ENCODE measurements at regions not wholly inside any gene's neighbourhood (a gene's known extent, or its start where the extent isn't known, plus 50 kb on each side); places are given as distances from the start of the nearest gene placed in this dataset.

DNA sequence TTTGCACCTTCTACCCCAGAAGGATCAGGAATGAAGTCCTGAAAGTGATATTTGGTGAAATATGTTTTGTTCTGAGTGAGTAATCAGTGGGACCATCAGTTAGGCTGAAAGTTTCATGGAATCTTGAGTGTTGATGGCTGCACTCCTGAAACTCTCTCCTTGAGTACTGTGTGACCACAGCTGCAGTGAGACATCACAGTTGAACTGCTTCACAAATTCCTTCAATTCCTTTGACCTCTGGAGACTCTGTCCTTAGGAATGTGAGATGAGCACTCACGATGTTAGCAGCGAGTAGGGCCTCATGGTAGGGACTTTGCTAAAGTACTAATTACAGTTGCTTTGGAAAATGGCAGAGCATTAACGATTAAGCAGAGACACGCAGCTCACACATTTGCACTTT is 142.9 kb upstream of the SLC4A4 start:
- no peaks in the 10 kb centered on the region for H3K36me3 ChIP-seq (ENCODE audit: low read depth)
- H3K4me1 ChIP-seq (replicated peaks; ENCODE audit: insufficient read depth), result no peaks in the 10 kb centered on the region
- no peaks in the 10 kb centered on the region for H3K27me3 ChIP-seq (ENCODE audit: insufficient read depth, low read depth)
- intact Hi-C loops (cut with micrococcal nuclease; ENCODE audit: unreplicated experiment), result no loop called here
- DNase-seq, result no peak
- H3K4me3 ChIP-seq, result no peak overlapping the region
- no peaks in the 10 kb centered on the region for H4K20me1 ChIP-seq (ENCODE audit: insufficient read depth)
- no peak overlapping the region for H3K27ac ChIP-seq
- ChIA-PET POLR2A (ENCODE audit: unreplicated experiment) (no interaction called here), CTCF (interaction anchor here (0.5 kb wide), 1 partner anchor 272 kb away, joined by 6 read pairs; no protein-coding TSS in a partner anchor)
- H3K4me2 ChIP-seq, result no peak overlapping the region
- no peaks in the 10 kb centered on the region for H3K9me3 ChIP-seq (ENCODE audit: insufficient read depth, low read depth)
- H3F3A ChIP-seq (ENCODE audit: insufficient read depth, low read depth), result no peaks in the 10 kb centered on the region
- H3K79me2 ChIP-seq (ENCODE audit: low read depth), result no peaks in the 10 kb centered on the region
- BruUV-seq (replicated peaks), result no TSS peak
- H2AFZ ChIP-seq, result no peak overlapping the region
- TF ChIP-seq, protein P1, sequence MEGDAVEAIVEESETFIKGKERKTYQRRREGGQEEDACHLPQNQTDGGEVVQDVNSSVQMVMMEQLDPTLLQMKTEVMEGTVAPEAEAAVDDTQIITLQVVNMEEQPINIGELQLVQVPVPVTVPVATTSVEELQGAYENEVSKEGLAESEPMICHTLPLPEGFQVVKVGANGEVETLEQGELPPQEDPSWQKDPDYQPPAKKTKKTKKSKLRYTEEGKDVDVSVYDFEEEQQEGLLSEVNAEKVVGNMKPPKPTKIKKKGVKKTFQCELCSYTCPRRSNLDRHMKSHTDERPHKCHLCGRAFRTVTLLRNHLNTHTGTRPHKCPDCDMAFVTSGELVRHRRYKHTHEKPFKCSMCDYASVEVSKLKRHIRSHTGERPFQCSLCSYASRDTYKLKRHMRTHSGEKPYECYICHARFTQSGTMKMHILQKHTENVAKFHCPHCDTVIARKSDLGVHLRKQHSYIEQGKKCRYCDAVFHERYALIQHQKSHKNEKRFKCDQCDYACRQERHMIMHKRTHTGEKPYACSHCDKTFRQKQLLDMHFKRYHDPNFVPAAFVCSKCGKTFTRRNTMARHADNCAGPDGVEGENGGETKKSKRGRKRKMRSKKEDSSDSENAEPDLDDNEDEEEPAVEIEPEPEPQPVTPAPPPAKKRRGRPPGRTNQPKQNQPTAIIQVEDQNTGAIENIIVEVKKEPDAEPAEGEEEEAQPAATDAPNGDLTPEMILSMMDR (conservative IDR thresholded peaks at IDR 0.05), result no peak
- no peak for TF ChIP-seq EZH2 (IDR thresholded peaks at IDR 0.05; ENCODE audit: low read depth)
- no peaks in the 10 kb centered on the region for H3K9me2 ChIP-seq (ENCODE audit: insufficient read depth)

DNA sequence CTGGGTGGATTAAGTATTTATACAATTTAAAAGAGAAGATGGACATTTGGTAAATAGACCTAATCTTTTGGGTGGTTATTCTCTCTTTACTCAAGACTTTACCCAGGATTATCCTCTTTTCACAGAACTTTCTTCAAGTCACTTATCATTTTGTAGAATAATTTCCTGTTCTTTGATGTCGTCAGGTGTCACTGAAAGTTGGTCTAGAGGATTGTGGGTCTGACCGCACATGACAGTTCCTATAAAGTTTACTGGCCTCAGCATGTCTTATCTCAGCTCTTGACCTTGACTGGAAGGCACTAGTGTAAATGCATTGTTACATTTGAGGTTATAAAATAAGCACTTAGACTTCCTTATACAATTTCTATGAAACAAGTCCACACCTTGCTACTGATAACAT is 139.9 kb upstream of the SLC4A4 start:
- ChIA-PET CTCF (no interaction called here), POLR2A (ENCODE audit: unreplicated experiment) (no interaction called here)
- H3K9me3 ChIP-seq (ENCODE audit: insufficient read depth, low read depth), result no peaks in the 10 kb centered on the region
- H3K4me1 ChIP-seq (replicated peaks; ENCODE audit: insufficient read depth), result no peaks in the 10 kb centered on the region
- H3K27ac ChIP-seq, result no peak overlapping the region
- no peak for DNase-seq
- intact Hi-C loops (cut with micrococcal nuclease; ENCODE audit: unreplicated experiment), result no loop called here
- H3K9me2 ChIP-seq (ENCODE audit: insufficient read depth), result no peaks in the 10 kb centered on the region
- H3K27me3 ChIP-seq (ENCODE audit: insufficient read depth, low read depth), result no peaks in the 10 kb centered on the region
- no peaks in the 10 kb centered on the region for H3F3A ChIP-seq (ENCODE audit: insufficient read depth, low read depth)
- no peaks in the 10 kb centered on the region for H3K79me2 ChIP-seq (ENCODE audit: low read depth)
- TF ChIP-seq EZH2 (IDR thresholded peaks at IDR 0.05; ENCODE audit: low read depth), result no peak
- TF ChIP-seq, protein P1 (conservative IDR thresholded peaks at IDR 0.05), result no peak
- H2AFZ ChIP-seq, result no peak overlapping the region
- no peak overlapping the region for H3K4me2 ChIP-seq
- no peak overlapping the region for H3K4me3 ChIP-seq
- no peaks in the 10 kb centered on the region for H4K20me1 ChIP-seq (ENCODE audit: insufficient read depth)
- H3K36me3 ChIP-seq (ENCODE audit: low read depth), result no peaks in the 10 kb centered on the region
- no TSS peak for BruUV-seq (replicated peaks)

DNA sequence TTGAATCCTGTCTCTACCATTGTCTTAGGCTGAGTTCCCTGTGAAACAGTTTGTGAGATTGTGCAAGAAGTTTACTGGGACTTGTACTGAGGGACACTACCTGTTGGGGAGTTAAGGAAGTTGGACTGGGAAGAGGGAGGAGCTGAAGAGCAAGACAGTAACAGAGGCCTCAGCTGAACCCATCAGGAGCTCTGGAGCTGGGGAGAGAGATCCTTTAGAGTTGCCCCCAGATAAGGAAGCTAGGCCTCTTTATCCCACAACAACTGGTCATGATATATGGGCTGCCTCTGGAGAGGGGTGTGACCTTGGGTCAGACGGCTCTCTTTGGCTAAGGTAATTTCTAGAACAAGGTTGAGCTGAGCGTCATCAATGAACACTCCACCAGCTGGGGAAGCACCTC is 137.8 kb upstream of the SLC4A4 start:
- no TSS peak for BruUV-seq (replicated peaks)
- TF ChIP-seq, protein P1 (conservative IDR thresholded peaks at IDR 0.05), result no peak
- TF ChIP-seq EZH2 (IDR thresholded peaks at IDR 0.05; ENCODE audit: low read depth), result no peak
- intact Hi-C loops (cut with micrococcal nuclease; ENCODE audit: unreplicated experiment), result no loop called here
- Histone ChIP-seq H3K4me2 (no peak overlapping the region), H2AFZ (no peak overlapping the region), H3K4me1 (replicated peaks; ENCODE audit: insufficient read depth) (no peaks in the 10 kb centered on the region), H3K79me2 (ENCODE audit: low read depth) (no peaks in the 10 kb centered on the region), H3K9me3 (ENCODE audit: insufficient read depth, low read depth) (no peaks in the 10 kb centered on the region), H4K20me1 (ENCODE audit: insufficient read depth) (no peaks in the 10 kb centered on the region), H3K36me3 (ENCODE audit: low read depth) (no peaks in the 10 kb centered on the region), H3K27me3 (ENCODE audit: insufficient read depth, low read depth) (no peaks in the 10 kb centered on the region), H3K9me2 (ENCODE audit: insufficient read depth) (no peaks in the 10 kb centered on the region), H3F3A (ENCODE audit: insufficient read depth, low read depth) (no peaks in the 10 kb centered on the region), H3K27ac (no peak overlapping the region), H3K4me3 (no peak overlapping the region)
- CTCF ChIA-PET, result no interaction called here
- POLR2A ChIA-PET (ENCODE audit: unreplicated experiment), result no interaction called here
- no peak for DNase-seq

All from PC-9 (cell line).